HG02943 (cell line): ENCODE measurements at regions not wholly inside any gene's neighbourhood (a gene's known extent, or its start where the extent isn't known, plus 50 kb on each side); places are given as distances from the start of the nearest gene placed in this dataset.

Experiments used
- ATAC-seq: cut with Tn5 transposase; IDR thresholded peaks from one replicate; pipeline ENCODE4 v1.9.1; 2021; ENCODE audit warnings: mild to moderate bottlenecking, low read depth, moderate library complexity; ENCODE audit not compliant: unreplicated experiment

- ATAC-seq, result no peak
Measured at GRCh38 chr5:40082313-40082712, 597.4 kb upstream of the PTGER4 start.

GRCh38 chr5:40080191-40080590 is 599.5 kb upstream of the PTGER4 start:
- ATAC-seq, result no peak

GRCh38 chr5:40078898-40079575 is 600.7 kb upstream of the PTGER4 start:
- no peak for ATAC-seq

- ATAC-seq, result no peak
Measured at GRCh38 chr5:40074826-40075225, 604.9 kb upstream of the PTGER4 start.

- no peak for ATAC-seq
Measured at GRCh38 chr5:40073927-40074326, 605.8 kb upstream of the PTGER4 start.

DNA sequence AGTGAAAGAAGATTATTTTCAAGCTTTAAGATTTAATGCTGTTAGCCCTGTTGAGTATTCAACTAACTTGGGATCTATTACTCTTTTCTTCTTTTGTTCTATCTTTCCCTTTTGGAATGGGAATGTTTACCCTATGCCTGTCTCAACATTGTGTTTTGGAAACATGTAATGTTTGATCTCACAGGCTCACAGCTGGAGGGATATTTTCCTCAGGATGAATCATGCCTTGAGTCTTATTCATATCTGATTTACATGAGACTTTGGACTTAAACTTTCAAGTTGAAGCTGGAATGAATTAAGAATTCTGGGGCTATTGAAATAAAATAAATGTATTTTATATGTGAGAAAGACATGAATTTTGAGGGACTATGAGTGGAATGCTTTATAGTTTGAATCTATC is 607.8 kb upstream of the PTGER4 start:
- no peak for ATAC-seq

DNA sequence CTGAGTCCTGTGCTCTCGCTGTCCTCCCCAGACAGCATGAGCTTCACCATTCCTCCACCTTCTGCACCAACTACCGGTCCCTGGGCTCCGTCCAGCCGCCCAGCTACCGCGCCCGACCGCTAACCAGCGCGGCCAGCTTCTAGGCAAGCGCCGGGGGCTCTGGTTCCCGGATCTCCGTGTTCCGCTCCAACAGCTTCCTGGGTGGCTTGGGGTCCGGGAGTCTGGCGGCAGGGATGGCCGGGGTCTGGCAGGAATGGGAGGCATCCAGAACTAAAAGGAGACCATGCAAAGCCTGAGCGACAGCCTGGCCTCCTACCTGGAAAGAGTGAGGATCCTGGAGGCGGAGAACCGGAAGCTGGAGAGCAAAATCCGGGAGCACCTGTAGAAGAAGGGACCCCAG is 613.1 kb upstream of the PTGER4 start:
- no peak for ATAC-seq

DNA sequence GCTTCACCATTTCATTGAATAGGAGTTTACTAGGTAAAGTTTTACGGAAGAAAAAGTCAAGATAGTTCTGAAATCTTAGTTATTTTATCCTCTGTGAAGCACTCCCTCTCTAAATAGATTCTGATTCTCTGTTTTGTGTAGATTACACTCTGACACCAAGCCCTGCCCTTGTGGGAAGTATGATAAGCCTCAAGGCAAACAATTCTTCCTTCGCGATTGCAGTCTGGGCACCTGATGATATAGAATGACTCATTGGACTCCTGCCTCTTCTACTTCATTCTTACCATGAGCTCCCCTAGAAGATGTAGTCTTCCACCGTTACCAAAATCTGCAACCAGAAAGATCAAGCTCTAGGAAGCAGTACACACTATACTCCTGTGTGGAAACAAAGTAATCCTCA is 626.9 kb upstream of the PTGER4 start:
- ATAC-seq, result no peak

GRCh38 chr5:40046792-40047191 is 622.0 kb upstream of the DAB2 start:
- ATAC-seq, result no peak

DNA sequence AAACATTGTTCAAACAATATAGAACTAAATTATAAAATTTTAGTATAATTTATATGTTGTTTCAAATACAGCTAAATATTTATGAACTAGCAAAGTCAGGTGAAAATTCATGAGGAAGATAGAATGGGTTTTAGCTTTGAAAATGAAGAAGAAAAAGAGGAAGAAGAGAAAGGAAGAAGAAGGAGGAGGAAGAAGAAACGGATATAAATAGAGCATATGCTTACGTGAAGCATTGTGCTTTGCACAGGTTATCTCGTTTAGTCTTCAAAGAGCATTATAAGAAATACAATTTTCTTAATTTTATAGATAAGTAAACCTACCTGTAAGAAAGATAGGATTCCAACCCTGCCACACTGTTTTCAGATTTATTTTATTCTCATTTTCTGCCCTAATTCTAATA is 620.6 kb upstream of the DAB2 start:
- no peak for ATAC-seq

DNA sequence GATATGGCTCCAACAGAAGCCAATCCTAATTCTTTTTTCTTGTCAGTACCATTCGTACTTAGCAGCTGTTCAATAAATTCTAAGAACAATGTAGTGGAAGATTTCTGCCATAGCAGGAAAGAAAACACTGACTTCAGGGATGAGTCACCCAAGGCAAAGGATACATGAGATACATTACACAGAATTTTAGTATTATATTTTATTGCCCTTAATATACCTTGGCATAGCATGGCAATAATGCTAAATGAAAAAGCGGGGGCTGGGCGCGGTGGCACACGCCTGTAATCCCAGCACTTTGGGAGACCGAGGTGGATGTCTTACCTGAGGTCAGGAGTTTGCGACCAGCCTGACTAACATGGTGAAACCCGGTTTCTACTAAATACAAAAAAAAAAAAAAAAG is 619.1 kb upstream of the DAB2 start:
- ATAC-seq, result no peak

- ATAC-seq, result no peak
Measured at GRCh38 chr5:40041452-40041851, 616.7 kb upstream of the DAB2 start.

DNA sequence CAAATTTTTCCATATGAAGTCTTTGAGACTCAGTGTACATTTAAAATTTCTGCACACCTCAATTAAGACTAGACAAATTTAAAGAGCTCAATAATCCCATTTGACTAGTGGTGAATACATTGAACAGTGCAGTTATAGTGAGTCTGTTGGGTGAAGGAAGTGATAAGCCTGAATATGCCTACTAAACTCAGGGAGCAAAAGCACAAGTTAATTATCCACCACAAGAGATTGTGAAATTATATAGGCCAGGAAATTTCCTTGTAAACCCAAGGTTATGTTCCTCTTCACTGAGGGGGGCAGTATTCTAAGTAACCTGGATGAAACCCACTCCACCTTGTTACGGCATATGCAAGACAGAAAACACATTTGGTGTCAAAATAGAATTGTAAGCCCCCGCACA is 612.9 kb upstream of the DAB2 start:
- ATAC-seq, result no peak

GRCh38 chr5:40034441-40034840 is 609.7 kb upstream of the DAB2 start:
- ATAC-seq, result no peak

GRCh38 chr5:40033411-40033810 is 608.6 kb upstream of the DAB2 start:
- ATAC-seq, result peak; percentile 90

- ATAC-seq, result no peak
Measured at GRCh38 chr5:40033009-40033408, 608.2 kb upstream of the DAB2 start.

DNA sequence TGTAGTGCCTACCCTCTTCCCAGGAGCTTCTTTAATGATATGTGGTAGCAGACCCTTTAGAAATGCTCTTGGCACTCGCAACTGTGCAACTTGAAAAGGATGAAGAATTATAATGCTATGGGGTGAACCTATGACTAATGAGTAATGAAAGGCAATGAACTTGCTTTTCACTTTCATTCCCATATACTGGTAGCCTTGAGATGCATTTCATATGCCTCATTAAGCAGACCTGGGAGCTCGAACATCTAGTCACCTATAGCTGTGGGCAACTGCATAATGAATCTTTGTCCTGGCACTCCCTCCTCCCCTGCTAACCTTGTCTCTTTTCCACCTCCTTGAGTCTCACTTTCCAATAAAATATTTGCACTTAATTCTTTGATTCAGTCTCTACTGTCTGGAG is 605.9 kb upstream of the DAB2 start:
- ATAC-seq, result no peak

GRCh38 chr5:40029711-40030495 is 605.1 kb upstream of the DAB2 start:
- ATAC-seq, result no peak

DNA sequence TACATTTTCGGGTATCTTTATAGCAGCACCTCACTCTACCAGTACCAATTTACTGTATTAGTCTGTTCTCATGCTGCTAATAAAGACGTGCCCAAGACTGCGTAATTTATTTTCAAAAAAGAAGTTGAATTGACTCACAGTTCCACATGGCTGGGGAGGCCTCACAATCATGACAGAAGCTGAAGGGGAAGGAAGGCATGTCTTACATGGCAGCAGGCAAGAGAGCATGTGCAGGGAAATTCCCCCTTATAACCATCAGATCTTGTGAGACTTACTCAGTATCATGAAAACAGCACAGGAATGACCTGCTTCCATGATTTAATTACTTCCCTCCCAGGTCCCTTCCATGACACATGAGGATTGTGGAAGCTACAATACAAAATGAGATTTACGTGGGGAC is 602.6 kb upstream of the DAB2 start:
- ATAC-seq, result no peak

GRCh38 chr5:40025586-40025985 is 600.8 kb upstream of the DAB2 start:
- no peak for ATAC-seq

GRCh38 chr5:40022057-40022456 is 597.3 kb upstream of the DAB2 start:
- ATAC-seq, result no peak

DNA sequence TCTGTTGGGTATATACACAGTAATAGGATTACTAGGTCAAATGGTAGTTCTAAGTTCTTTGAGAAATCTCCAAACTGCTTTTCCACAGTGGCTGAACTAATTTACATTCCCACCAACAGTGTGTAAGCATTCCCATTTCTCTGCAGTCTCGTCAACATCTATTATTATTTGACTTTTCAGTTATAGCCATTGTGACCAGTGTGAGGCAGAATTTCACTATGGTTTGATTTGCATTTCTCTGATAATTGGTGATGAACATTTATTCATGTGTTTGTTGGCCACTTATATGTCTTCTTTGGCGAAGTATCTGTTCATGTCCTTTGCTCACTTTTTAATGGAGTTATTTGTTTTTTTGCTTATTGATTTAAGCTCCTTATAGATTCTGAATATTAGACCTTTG is 596.2 kb upstream of the DAB2 start:
- ATAC-seq, result no peak
